Panc1 (cell line): ENCODE measurements at regions not wholly inside any gene's neighbourhood (a gene's known extent, or its start where the extent isn't known, plus 50 kb on each side); places are given as distances from the start of the nearest gene placed in this dataset.

Experiments
- ATAC-seq: fragments of 200-7000 bp; cut with Tn5 transposase; 2 replicates; pipeline ENCODE4 v1.9.1; 2020; ENCODE audit warnings: mild to moderate bottlenecking, moderate library complexity
- BruUV-seq: library from RNA; stranded (reverse); fragments of 400-500 nt; replicated peaks from 2 replicates; lab custom pipeline; 2021; lab: Mats Ljungman, UMichigan
- CTCF ChIA-PET: fragments of 300-600 bp; sonication (Branson Sonifier 250); formaldehyde crosslinking; loops from one replicate; lab custom pipeline; 2022; ENCODE audit warnings: antibody characterized with exemption; lab: Charles Lee
- POLR2A ChIA-PET: fragments of 300-600 bp; sonication (Branson Sonifier 250); formaldehyde crosslinking; loops from one replicate; lab custom pipeline; 2022; ENCODE audit warnings: antibody characterized with exemption; lab: Charles Lee
- DNase-seq: peaks from one replicate; pipeline ENCODE4 v3.0.0-alpha.2; 2010; ENCODE audit warnings: low read depth, low spot score
- H3K27ac ChIP-seq: 2 replicates; pipeline ENCODE4 v1.5.1; 2011; ENCODE audit warnings: mild to moderate bottlenecking, low read length, inconsistent platforms
- H3K27me3 ChIP-seq: fragments of 200-500 bp; sonication (Bioruptor generic); 2 replicates; pipeline ENCODE4 v1.6.0; 2014; ENCODE audit warnings: low read length, inconsistent platforms; ENCODE audit not compliant: control insufficient read depth, insufficient read depth
- H3K36me3 ChIP-seq: fragments of 200-500 bp; sonication (Bioruptor generic); 2 replicates; pipeline ENCODE4 v1.5.1; 2014; ENCODE audit warnings: inconsistent platforms, mild to moderate bottlenecking, low read length, moderate library complexity; ENCODE audit not compliant: control insufficient read depth, insufficient read depth
- H3K4me1 ChIP-seq: 2 replicates; pipeline ENCODE4 v1.5.1; 2011; ENCODE audit warnings: inconsistent platforms, mild to moderate bottlenecking, low read length, moderate library complexity; ENCODE audit not compliant: control insufficient read depth, insufficient read depth
- H3K4me3 ChIP-seq, 2 experiments: 2 replicates each; pipeline ENCODE4 v1.5.1; 2011 to 2012; ENCODE audit warnings: low read depth in 2 of 2, low read length in 2 of 2, mild to moderate bottlenecking in 2 of 2, inconsistent platforms in 1 of 2, moderate library complexity in 1 of 2
- H3K9me3 ChIP-seq: fragments of 200-500 bp; sonication (Bioruptor generic); 2 replicates; pipeline ENCODE4 v1.5.1; 2014; ENCODE audit warnings: low read depth, mild to moderate bottlenecking, inconsistent platforms, low read length, moderate library complexity; ENCODE audit not compliant: control insufficient read depth, insufficient read depth
- POLR2AphosphoS5 ChIP-seq: IDR thresholded peaks from 2 replicates; pipeline ENCODE4 v1.6.1; 2012; ENCODE audit warnings: mild to moderate bottlenecking, low read depth, low read length, moderate library complexity
- SIN3A ChIP-seq: IDR thresholded peaks from 2 replicates; pipeline ENCODE4 v1.6.1; 2012; ENCODE audit warnings: low read depth, mild to moderate bottlenecking, low read length, moderate library complexity, borderline replicate concordance; ENCODE audit not compliant: insufficient read depth
- TCF7L2 ChIP-seq: IDR thresholded peaks from 2 replicates; pipeline ENCODE4 v1.6.1; 2011; ENCODE audit warnings: mild to moderate bottlenecking, low read depth, low read length, inconsistent platforms
- in situ Hi-C: cut with HindIII; loops from 2 replicates; pipeline ENCODE4 v1.10.0; 2016; ENCODE audit warnings: low sequenced_read_pairs, low pct_unique_long_range_greater_than_20kb
- intact Hi-C: fragments of 100-400 bp; cut with micrococcal nuclease; formaldehyde crosslinking; loops from one replicate; pipeline ENCODE4 v1.10.0; 2022; ENCODE audit not compliant: unreplicated experiment
- TF ChIP-seq, protein P1 (sequence below), 2 experiments: IDR thresholded peaks; 2 replicates each; pipeline ENCODE4 v1.6.1; 2011 to 2012; ENCODE audit warnings: low read depth in 2 of 2, control low read depth in 1 of 2, low read length in 1 of 2, mild to moderate bottlenecking in 1 of 2, moderate library complexity in 1 of 2; ENCODE audit not compliant: insufficient read depth in 1 of 2
- TF ChIP-seq, protein P2 (sequence below): fragments of 450-650 bp; IDR thresholded peaks from 2 replicates; pipeline ENCODE4 v1.5.1; 2017; ENCODE audit warnings: mild to moderate bottlenecking

DNA sequence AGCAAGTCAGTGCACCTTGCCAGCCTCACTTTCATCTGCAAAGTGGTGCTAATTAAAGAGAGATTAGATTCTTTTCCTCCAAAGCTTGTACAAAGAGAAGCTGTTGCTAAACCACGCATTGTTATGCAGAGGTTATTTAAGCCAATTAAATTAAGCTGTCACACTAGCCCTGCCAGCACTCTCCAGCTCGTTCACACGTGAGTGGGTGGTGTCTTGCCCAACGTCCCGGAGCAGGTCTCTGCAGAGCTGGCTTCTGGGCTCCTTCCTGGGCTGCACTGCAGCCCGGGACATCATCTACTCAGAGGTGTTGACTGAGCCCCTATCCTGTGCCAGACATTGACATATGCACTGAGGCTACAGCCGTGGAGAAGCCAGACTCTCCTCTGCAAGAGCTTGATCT is 401.6 kb upstream of the SULF2 start:
- Histone ChIP-seq H3K4me3 (no peak overlapping the region), H3K27ac (no peak overlapping the region), H3K36me3 (no peaks in the 10 kb centered on the region), H3K27me3 (no peaks in the 10 kb centered on the region; the same call in 1 of the 2 replicates), H3K9me3 (no peaks in the 10 kb centered on the region), H3K4me1 (no peaks in the 10 kb centered on the region)
- in situ Hi-C loops (no loop called here), intact Hi-C loops (no loop called here)
- BruUV-seq = no TSS peak
- DNase-seq = no peak
- ChIA-PET CTCF (no interaction called here), POLR2A (no interaction called here)
- ATAC-seq = no peak
- TF ChIP-seq, protein P1, sequence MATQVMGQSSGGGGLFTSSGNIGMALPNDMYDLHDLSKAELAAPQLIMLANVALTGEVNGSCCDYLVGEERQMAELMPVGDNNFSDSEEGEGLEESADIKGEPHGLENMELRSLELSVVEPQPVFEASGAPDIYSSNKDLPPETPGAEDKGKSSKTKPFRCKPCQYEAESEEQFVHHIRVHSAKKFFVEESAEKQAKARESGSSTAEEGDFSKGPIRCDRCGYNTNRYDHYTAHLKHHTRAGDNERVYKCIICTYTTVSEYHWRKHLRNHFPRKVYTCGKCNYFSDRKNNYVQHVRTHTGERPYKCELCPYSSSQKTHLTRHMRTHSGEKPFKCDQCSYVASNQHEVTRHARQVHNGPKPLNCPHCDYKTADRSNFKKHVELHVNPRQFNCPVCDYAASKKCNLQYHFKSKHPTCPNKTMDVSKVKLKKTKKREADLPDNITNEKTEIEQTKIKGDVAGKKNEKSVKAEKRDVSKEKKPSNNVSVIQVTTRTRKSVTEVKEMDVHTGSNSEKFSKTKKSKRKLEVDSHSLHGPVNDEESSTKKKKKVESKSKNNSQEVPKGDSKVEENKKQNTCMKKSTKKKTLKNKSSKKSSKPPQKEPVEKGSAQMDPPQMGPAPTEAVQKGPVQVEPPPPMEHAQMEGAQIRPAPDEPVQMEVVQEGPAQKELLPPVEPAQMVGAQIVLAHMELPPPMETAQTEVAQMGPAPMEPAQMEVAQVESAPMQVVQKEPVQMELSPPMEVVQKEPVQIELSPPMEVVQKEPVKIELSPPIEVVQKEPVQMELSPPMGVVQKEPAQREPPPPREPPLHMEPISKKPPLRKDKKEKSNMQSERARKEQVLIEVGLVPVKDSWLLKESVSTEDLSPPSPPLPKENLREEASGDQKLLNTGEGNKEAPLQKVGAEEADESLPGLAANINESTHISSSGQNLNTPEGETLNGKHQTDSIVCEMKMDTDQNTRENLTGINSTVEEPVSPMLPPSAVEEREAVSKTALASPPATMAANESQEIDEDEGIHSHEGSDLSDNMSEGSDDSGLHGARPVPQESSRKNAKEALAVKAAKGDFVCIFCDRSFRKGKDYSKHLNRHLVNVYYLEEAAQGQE (IDR thresholded peaks at IDR 0.05; ENCODE audit: insufficient read depth in 1 of 2, low read depth in 2 of 2, low read length in 1 of 2) = no peak
- TF ChIP-seq POLR2AphosphoS5 = no peak
- TF ChIP-seq TCF7L2 = no peak
- no peak for TF ChIP-seq SIN3A
- TF ChIP-seq, protein P2, sequence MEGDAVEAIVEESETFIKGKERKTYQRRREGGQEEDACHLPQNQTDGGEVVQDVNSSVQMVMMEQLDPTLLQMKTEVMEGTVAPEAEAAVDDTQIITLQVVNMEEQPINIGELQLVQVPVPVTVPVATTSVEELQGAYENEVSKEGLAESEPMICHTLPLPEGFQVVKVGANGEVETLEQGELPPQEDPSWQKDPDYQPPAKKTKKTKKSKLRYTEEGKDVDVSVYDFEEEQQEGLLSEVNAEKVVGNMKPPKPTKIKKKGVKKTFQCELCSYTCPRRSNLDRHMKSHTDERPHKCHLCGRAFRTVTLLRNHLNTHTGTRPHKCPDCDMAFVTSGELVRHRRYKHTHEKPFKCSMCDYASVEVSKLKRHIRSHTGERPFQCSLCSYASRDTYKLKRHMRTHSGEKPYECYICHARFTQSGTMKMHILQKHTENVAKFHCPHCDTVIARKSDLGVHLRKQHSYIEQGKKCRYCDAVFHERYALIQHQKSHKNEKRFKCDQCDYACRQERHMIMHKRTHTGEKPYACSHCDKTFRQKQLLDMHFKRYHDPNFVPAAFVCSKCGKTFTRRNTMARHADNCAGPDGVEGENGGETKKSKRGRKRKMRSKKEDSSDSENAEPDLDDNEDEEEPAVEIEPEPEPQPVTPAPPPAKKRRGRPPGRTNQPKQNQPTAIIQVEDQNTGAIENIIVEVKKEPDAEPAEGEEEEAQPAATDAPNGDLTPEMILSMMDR = no peak

DNA sequence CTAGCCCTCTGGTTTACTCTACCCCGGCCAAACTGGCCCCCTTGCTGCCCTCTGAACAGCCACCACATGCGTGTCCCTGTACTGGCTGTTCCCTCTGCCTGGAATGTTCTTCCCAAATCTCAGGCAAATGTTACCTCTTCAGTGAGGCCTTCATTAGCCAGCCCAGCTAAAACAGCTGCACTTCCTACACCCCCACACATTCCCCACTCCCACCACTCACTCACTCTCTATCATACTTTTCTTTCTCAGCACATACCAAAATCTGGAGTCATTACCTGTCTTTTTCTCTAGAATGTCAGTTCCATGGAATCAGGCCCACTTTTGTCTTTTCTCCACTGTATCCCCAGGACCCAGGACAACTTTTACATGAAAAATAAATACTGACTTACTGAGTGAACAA is 401.2 kb upstream of the SULF2 start:
- Histone ChIP-seq H3K27me3 (no peaks in the 10 kb centered on the region; the same call in 1 of the 2 replicates), H3K27ac (no peak overlapping the region), H3K4me1 (no peaks in the 10 kb centered on the region), H3K36me3 (no peaks in the 10 kb centered on the region), H3K4me3 (no peak overlapping the region), H3K9me3 (no peaks in the 10 kb centered on the region)
- ATAC-seq (no peak), DNase-seq (no peak)
- POLR2A ChIA-PET = no interaction called here
- TF ChIP-seq, protein P2 = no peak
- TF ChIP-seq, protein P1 (IDR thresholded peaks at IDR 0.05; ENCODE audit: insufficient read depth in 1 of 2, low read depth in 2 of 2, low read length in 1 of 2) = no peak
- no peak for TF ChIP-seq SIN3A
- no peak for TF ChIP-seq TCF7L2
- TF ChIP-seq POLR2AphosphoS5 = no peak
- in situ Hi-C loops (no loop called here), intact Hi-C loops (no loop called here)
- no TSS peak for BruUV-seq
- CTCF ChIA-PET = no interaction called here
